ENCODE measurements at regions not wholly inside any gene's neighbourhood (a gene's known extent, or its start where the extent isn't known, plus 50 kb on each side); places are given as distances from the start of the nearest gene placed in this dataset.

DNA sequence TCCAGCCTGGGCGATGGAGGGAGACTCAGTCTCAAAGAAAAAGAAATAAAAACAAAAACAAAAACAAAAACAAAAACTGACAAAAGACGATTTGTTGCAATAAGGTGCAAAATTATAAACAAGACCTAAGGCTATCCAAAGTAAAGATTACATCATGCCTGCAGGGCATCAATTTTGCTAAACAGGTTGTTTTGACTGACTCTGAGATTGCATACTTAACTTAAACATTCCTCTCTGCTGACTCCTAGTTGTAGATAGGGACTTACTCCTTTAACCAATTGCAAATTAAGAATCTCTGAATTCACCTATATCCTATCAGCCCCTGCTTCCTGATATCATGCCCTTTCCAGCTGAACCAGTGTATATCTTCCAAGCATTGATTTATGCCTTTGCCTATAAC, 2687.3 kb downstream of the PCDH7 start:
- TF ChIP-seq, protein P1, sequence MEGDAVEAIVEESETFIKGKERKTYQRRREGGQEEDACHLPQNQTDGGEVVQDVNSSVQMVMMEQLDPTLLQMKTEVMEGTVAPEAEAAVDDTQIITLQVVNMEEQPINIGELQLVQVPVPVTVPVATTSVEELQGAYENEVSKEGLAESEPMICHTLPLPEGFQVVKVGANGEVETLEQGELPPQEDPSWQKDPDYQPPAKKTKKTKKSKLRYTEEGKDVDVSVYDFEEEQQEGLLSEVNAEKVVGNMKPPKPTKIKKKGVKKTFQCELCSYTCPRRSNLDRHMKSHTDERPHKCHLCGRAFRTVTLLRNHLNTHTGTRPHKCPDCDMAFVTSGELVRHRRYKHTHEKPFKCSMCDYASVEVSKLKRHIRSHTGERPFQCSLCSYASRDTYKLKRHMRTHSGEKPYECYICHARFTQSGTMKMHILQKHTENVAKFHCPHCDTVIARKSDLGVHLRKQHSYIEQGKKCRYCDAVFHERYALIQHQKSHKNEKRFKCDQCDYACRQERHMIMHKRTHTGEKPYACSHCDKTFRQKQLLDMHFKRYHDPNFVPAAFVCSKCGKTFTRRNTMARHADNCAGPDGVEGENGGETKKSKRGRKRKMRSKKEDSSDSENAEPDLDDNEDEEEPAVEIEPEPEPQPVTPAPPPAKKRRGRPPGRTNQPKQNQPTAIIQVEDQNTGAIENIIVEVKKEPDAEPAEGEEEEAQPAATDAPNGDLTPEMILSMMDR (conservative IDR thresholded peaks at IDR 0.05), result no peak
- H3K4me1 Mint-ChIP-seq, result peaks cover 0 to 3% of the 10 kb centered on the region in 2 experiments; a peak in 1 of 4 replicates
- peaks cover 0 to 4% (median 0%) of the 10 kb centered on the region in 3 experiments; a peak in 1 of 7 replicates for H3K36me3 Mint-ChIP-seq (ENCODE audit: insufficient read depth in 1 of 3, low read depth in 3 of 3)
- no peak overlapping the region for H2AFZ ChIP-seq (ENCODE audit: low read length)
- no peak overlapping the region for H3K18ac ChIP-seq (ENCODE audit: insufficient read length, low read depth, low read length)
- no peaks in the 10 kb centered on the region for H3K79me2 ChIP-seq (ENCODE audit: insufficient read depth, low read length)
- H4K20me1 ChIP-seq (ENCODE audit: control insufficient read depth, insufficient read depth, insufficient read length), result no peaks in the 10 kb centered on the region
- H3K23ac ChIP-seq (ENCODE audit: insufficient read length, low read depth, low read length), result no peak overlapping the region
- no peak overlapping the region for H3K14ac ChIP-seq (ENCODE audit: insufficient read depth, low read length)
- no peak overlapping the region for H3K4me3 Mint-ChIP-seq
- H4K8ac ChIP-seq (replicated peaks; ENCODE audit: insufficient read length, low read depth, low read length), result no peak overlapping the region
- H3K27me3 ChIP-seq (ENCODE audit: insufficient read depth, low read length), result no peaks in the 10 kb centered on the region
- no peak overlapping the region for H2BK120ac ChIP-seq (ENCODE audit: low read depth, low read length, poor library complexity, severe bottlenecking)
- H3K27ac Mint-ChIP-seq, result peak overlapping the region in 1 of 3 experiments; percentile 16; a peak in 1 of 7 replicates
- no peak overlapping the region for H2AK5ac ChIP-seq (ENCODE audit: insufficient read length, low read length)
- no peak overlapping the region for H2BK15ac ChIP-seq (ENCODE audit: low read depth, low read length)
- 0 out of 5 replicates have a peak, but pooled peaks cover 0 to 2% of the 10 kb centered on the region in 2 experiments for H3K9me3 Mint-ChIP-seq
- no peak overlapping the region for H3T11ph ChIP-seq (ENCODE audit: low read length)
- no peak overlapping the region for H2BK5ac ChIP-seq (ENCODE audit: insufficient read length, low read length)
- DNase-seq, result no peak
- H3K27ac ChIP-seq (ENCODE audit: insufficient read length, low read depth, low read length), result no peak overlapping the region
- no peak overlapping the region for H3K4me2 ChIP-seq (ENCODE audit: insufficient read depth, insufficient read length, low read length)
- no peak overlapping the region for H3K4ac ChIP-seq (ENCODE audit: low read depth, low read length)
- H3K27me3 Mint-ChIP-seq (ENCODE audit: low read depth), result no peaks in the 10 kb centered on the region
- H3K9ac ChIP-seq (ENCODE audit: extremely low read depth, insufficient read length, low read length), result no peak overlapping the region
- no peaks in the 10 kb centered on the region for H3K4me1 ChIP-seq (ENCODE audit: insufficient read depth, low read length)
- H3K56ac ChIP-seq (ENCODE audit: insufficient read length, low read depth, low read length), result no peak overlapping the region
- H3K9me3 ChIP-seq (ENCODE audit: control insufficient read depth, low read depth, low read length), result no peaks in the 10 kb centered on the region
- no peaks in the 10 kb centered on the region for H3K79me1 ChIP-seq (ENCODE audit: insufficient read depth, low read depth, low read length, poor library complexity, severe bottlenecking)
- H4K5ac ChIP-seq (ENCODE audit: insufficient read length, low read depth, low read length), result no peak overlapping the region
- H2BK12ac ChIP-seq (ENCODE audit: insufficient read length, low read depth, low read length), result no peak overlapping the region
- no peak overlapping the region for H2BK20ac ChIP-seq (ENCODE audit: low read depth, low read length, poor library complexity, severe bottlenecking)
- no peaks in the 10 kb centered on the region for H3K23me2 ChIP-seq (ENCODE audit: insufficient read length, low read depth, low read length, poor library complexity, severe bottlenecking)
- no CpG with 5 or more reads among the region's 2 CpGs for WGBS (ENCODE audit: extremely low coverage, insufficient read length, low lambda C conversion rate)
- no peak overlapping the region for H4K91ac ChIP-seq (ENCODE audit: insufficient read length, low read depth, low read length)

Measured in H9 (cell line).